VCaP (cell line): ENCODE measurements at regions not wholly inside any gene's neighbourhood (a gene's known extent, or its start where the extent isn't known, plus 50 kb on each side); places are given as distances from the start of the nearest gene placed in this dataset.
"Not testable (repeated sequence)": the region's sequence is repeated elsewhere in the genome, so short reads cannot be mapped to it uniquely, and the experiment has no call there.

ENCODE experiments used
- H3K27ac ChIP-seq: fragments of 450-650 bp; 2 replicates; pipeline ENCODE4 v1.5.1; 2017
- CTCF ChIP-seq: fragments of 450-650 bp; conservative IDR thresholded peaks from 2 replicates; pipeline ENCODE4 v1.5.1; 2017; ENCODE audit warnings: mild to moderate bottlenecking, moderate library complexity

DNA sequence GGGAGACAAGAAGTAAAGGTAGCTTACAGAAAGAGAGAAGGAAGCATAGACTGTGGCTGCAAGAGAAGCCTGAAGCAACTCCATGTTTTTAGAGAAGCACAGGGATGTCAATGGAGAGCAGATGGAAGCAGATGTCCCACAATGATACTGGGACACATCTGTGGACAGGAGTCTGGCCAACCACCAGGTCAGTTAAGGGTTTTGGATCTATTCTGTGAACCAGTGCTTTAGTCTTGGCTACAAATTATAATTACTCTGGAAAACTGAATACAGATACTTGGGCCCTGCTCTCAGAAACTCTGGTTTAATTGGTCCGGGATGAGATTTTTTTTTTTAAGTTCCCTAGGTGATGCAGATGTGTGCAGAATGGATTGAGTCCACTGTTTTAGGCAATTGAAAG is 592.8 kb downstream of the CSNK1G3 start:
- TF ChIP-seq CTCF: no peak
- no peak overlapping the region for H3K27ac ChIP-seq

DNA sequence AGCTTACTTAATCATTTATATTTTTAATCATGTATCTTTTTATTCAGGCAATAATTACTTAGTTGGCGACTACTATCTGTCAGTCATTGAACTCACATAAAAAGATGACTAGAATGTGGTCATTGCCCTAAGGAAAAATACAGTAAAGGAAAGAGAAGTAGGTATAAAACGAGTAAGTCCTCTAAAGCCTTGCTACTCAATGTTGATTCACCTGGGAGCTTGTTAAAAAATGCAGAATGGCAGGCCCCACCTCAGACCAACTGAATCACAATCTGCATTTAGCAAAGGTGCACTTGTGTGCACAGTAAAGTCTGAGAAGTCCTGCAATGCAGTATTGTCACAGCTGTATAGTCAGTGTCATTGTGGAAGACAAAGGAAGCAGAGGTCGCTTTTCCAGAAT is 592.4 kb downstream of the CSNK1G3 start:
- H3K27ac ChIP-seq: no peak overlapping the region

GRCh38 chr5:124103671-124104070 is 591.7 kb downstream of the CSNK1G3 start:
- H3K27ac ChIP-seq: no peak overlapping the region
- no peak for TF ChIP-seq CTCF

More for the DNA sequence above, 592.4 kb downstream of the CSNK1G3 start:
- TF ChIP-seq CTCF: no peak

DNA sequence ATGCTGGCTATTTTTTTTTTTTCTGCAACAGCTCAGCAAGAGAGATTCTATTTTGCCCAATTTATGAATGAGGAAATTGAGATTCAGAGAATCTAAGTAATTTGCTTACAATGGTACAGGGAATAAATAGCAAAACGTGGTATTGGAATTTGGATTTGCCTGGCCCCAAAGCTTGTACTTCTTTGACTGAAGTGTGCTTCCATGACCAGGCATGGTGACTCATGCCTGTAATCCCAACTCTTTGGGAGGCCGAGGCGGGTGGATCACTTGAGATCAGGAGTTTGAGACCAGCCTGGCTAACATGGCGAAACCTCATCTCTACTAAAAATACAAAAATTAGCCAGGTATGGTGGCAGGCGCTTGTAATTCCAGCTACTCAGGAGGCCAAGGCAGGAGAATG is 591.1 kb downstream of the CSNK1G3 start:
- not testable (repeated sequence) for H3K27ac ChIP-seq

GRCh38 chr5:124102486-124102885 is 590.5 kb downstream of the CSNK1G3 start:
- TF ChIP-seq CTCF: no peak
- no peak overlapping the region for H3K27ac ChIP-seq

GRCh38 chr5:124093658-124094057 is 581.7 kb downstream of the CSNK1G3 start:
- TF ChIP-seq CTCF: no peak
- H3K27ac ChIP-seq: no peak overlapping the region

DNA sequence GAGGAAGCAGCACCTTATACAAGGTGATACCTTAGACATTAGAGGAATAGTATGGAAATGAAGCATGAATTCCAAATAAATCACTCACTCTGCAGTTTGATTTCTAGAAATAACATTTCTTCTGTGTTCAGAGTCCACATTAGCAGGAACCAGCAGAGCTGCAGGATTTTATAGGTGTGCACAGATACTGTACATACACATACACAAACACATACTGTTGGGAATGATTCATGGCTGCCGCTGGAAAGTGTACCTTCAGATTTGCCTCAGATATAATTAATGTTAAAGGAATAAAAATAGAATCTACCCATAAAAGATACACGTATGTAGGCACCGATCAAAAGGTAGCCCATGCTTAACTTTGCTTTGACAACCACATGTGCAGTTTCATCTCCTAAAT is 578.1 kb downstream of the CSNK1G3 start:
- no peak for TF ChIP-seq CTCF
- H3K27ac ChIP-seq: no peak overlapping the region; the same call in 1 of the 2 replicates

- TF ChIP-seq CTCF: no peak
- H3K27ac ChIP-seq: no peak overlapping the region; the same call in 1 of the 2 replicates
These were observed 577.6 kb downstream of the CSNK1G3 start for GRCh38 chr5:124089578-124089977.
